Activated naive CD4-positive, alpha-beta T cell treated with anti-CD3 and anti-CD28 coated beads, Interleukin-2, amount 10 ng/mL, durations not matched to agents 7 days and 5 days (primary cell): ENCODE measurements at regions not wholly inside any gene's neighbourhood (a gene's known extent, or its start where the extent isn't known, plus 50 kb on each side); places are given as distances from the start of the nearest gene placed in this dataset.

Experiments
- CTCF ChIA-PET: fragments of 350-600 bp; sonication (Branson Sonifier 250); formaldehyde crosslinking; loops from one replicate; lab custom pipeline; 2021; ENCODE audit warnings: antibody characterized with exemption; lab: Charles Lee
- DNase-seq: peaks from one replicate; pipeline ENCODE4 v3.0.0-alpha.2; 2020
- H3K27ac Mint-ChIP-seq: one replicate; pipeline ENCODE4 v1.8.0; 2021; ENCODE audit warnings: mild to moderate bottlenecking, moderate library complexity, mixed read lengths
- H3K27me3 Mint-ChIP-seq: one replicate; pipeline ENCODE4 v1.8.0; 2021; ENCODE audit warnings: mild to moderate bottlenecking, mixed read lengths
- H3K36me3 Mint-ChIP-seq: one replicate; pipeline ENCODE4 v1.8.0; 2021; ENCODE audit warnings: mixed read lengths
- H3K4me1 Mint-ChIP-seq: one replicate; pipeline ENCODE4 v1.8.0; 2021; ENCODE audit warnings: mixed read lengths
- H3K4me3 Mint-ChIP-seq: one replicate; pipeline ENCODE4 v1.8.0; 2021; ENCODE audit warnings: mild to moderate bottlenecking, moderate library complexity, mixed read lengths
- H3K9me3 Mint-ChIP-seq: one replicate; pipeline ENCODE4 v1.8.0; 2021; ENCODE audit warnings: mixed read lengths

DNA sequence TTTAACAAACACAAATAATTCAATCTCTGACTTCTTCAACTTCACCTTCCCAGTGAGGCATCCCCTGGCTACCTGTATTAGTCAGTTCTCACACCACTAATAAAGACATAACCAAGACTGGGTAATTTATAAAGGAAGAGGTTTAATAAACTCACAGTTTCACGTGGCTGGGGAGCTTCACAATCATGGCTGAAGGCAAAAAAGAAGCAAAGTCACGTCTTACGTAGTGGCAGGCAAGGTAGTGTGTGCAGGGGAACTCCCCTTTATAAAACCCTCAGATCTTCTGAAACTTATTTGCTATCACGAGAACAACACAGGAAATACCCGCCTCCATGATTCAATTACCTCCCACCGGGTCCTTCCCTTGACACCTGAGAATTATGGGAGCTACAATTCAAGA lies 478.5 kb downstream of the ADGRL2 start:
- CTCF ChIA-PET = no interaction called here
- Mint-ChIP-seq H3K4me1 (no peaks in the 10 kb centered on the region), H3K9me3 (no peaks in the 10 kb centered on the region), H3K36me3 (no peaks in the 10 kb centered on the region), H3K27ac (no peak overlapping the region), H3K27me3 (no peaks in the 10 kb centered on the region), H3K4me3 (no peak overlapping the region)
- DNase-seq = no peak

DNA sequence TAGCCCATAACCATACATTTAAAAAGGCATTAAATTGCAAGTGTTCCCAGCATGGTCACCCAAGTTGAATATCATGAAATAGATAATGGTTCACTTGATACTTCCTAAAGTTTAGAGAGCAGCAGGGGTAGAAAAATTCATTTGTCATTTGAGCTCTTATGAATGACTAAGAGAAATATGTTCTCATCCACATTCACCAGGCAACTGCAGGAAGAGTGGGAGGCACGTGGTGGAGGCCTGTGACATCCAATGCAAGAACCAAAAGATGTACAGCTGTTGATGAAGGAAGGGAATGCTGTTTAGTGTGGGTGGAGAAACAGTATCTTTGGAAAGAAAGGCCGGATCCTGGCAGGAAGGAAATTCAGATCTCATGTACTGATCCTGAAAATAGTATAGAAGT lies 473.1 kb downstream of the ADGRL2 start:
- no peak overlapping the region for H3K27ac Mint-ChIP-seq
- DNase-seq = no peak

DNA sequence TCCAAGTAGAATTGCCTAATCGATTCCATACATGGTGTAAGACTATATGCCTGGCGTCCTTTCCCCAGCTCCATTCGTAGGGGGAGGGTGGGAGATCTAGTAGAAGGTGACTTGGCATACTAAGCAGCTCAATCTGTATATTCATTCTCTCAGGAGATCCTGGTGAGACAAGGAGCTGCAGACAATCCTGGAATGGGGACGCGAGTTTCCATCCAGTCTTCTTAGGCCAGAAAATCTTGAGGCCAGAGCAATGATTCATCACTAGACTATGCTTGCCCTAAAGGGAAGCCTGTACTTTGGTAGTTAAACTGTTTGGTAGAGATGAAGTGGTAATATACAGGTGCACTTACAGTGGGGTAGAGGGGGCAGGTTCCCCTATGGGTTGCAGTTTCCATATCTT lies 468.7 kb downstream of the ADGRL2 start:
- H3K9me3 Mint-ChIP-seq = peaks cover 4% of the 10 kb centered on the region
- no peaks in the 10 kb centered on the region for H3K27me3 Mint-ChIP-seq
- no peaks in the 10 kb centered on the region for H3K36me3 Mint-ChIP-seq
- DNase-seq = no peak
- no peaks in the 10 kb centered on the region for H3K4me1 Mint-ChIP-seq
- H3K4me3 Mint-ChIP-seq = no peak overlapping the region
- no peak overlapping the region for H3K27ac Mint-ChIP-seq
- CTCF ChIA-PET = no interaction called here

More for the DNA sequence above, 473.1 kb downstream of the ADGRL2 start:
- H3K9me3 Mint-ChIP-seq = peaks cover 2% of the 10 kb centered on the region
- H3K4me3 Mint-ChIP-seq = no peak overlapping the region
- no peaks in the 10 kb centered on the region for H3K36me3 Mint-ChIP-seq
- H3K4me1 Mint-ChIP-seq = no peaks in the 10 kb centered on the region
- CTCF ChIA-PET = no interaction called here
- no peaks in the 10 kb centered on the region for H3K27me3 Mint-ChIP-seq

DNA sequence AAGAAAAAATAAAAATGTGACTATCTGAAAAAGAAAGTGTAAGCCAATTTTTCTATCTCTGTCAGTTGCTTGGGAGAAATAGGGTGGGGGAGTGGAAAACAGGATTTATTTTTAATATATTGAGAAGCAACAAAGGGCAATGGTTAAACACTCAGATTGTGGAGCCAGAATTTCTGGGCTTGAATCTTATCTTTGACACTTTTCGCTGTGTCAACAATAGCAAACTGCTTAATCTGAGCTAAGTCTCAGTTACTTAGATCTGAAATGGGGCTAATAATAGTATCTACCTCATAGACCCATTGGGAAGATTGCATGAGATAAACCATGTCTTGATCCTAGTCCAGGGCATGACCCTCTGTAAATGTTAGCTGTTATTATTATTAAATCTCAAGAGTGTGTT lies 468.1 kb downstream of the ADGRL2 start:
- CTCF ChIA-PET = no interaction called here
- no peak for DNase-seq
- H3K27ac Mint-ChIP-seq = no peak overlapping the region
- no peaks in the 10 kb centered on the region for H3K27me3 Mint-ChIP-seq
- H3K9me3 Mint-ChIP-seq = peaks cover 4% of the 10 kb centered on the region
- no peaks in the 10 kb centered on the region for H3K36me3 Mint-ChIP-seq
- H3K4me3 Mint-ChIP-seq = no peak overlapping the region
- no peaks in the 10 kb centered on the region for H3K4me1 Mint-ChIP-seq

DNA sequence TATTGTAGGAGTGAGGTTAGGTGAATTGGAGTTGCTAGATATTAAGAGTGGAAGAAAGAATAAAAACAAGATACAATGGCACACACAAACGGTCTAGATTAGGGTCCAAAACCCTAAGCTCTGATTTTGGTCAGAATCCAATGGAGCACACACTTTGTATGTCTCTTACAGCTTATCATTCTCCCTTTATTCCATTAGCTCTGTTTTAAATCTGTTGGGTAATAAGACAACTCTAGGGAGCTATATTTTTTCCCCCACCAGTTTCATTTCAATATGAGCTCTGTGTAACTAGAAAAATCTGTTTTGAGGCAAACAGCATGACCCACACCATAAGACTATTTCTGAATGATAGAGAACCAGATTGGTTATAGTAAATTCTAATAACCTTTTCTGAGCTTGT lies 465.6 kb downstream of the ADGRL2 start:
- CTCF ChIA-PET = no interaction called here
- no peak overlapping the region for H3K27ac Mint-ChIP-seq
- no peaks in the 10 kb centered on the region for H3K27me3 Mint-ChIP-seq

DNA sequence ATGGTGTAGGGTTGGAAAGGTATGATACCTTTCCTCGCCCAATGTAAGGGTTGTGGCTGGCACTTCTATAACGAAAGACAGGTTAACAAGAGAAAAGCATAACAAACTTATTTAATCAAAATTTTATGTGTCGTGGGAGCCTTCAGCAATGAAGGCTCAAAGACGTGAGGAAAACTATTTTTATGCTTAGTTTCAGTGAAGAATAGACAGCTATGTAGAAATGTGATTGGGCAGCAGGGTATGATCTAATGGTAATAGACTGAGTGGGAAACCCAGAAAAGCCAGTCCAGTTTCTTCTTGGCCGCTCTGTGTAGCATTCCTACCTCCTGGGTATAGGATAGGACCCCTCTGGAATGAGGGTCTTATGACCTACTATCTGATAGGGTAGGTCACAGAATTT lies 464.7 kb downstream of the ADGRL2 start:
- Mint-ChIP-seq H3K9me3 (peaks cover 2% of the 10 kb centered on the region), H3K27me3 (no peaks in the 10 kb centered on the region), H3K27ac (no peak overlapping the region), H3K36me3 (no peaks in the 10 kb centered on the region), H3K4me1 (no peaks in the 10 kb centered on the region), H3K4me3 (no peak overlapping the region)
- CTCF ChIA-PET = no interaction called here
- DNase-seq = no peak

More for the DNA sequence above, 465.6 kb downstream of the ADGRL2 start:
- DNase-seq = no peak
- no peaks in the 10 kb centered on the region for H3K36me3 Mint-ChIP-seq
- H3K9me3 Mint-ChIP-seq = peaks cover 4% of the 10 kb centered on the region
- H3K4me1 Mint-ChIP-seq = no peaks in the 10 kb centered on the region
- H3K4me3 Mint-ChIP-seq = no peak overlapping the region

DNA sequence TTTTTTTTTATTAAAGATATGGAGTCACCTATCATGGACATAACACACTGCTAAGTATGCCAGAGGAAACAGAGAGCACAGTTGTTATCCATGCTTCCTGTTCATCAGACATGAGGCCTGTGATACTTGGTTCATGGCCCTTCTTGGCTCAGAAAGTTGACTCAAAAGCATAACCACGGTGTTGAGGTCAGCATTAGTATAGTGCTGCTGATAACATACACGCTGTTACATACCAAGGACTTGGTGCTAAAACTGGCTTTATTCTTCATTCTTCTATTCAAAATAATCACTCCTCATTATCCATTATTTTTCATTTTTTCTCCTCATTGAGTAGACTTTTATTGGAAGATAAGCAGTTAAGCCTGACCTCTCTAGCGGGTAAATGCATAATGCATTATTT lies 464.1 kb downstream of the ADGRL2 start:
- H3K36me3 Mint-ChIP-seq = no peaks in the 10 kb centered on the region
- H3K27me3 Mint-ChIP-seq = no peaks in the 10 kb centered on the region
- no peaks in the 10 kb centered on the region for H3K4me1 Mint-ChIP-seq
- H3K9me3 Mint-ChIP-seq = peaks cover 2% of the 10 kb centered on the region
- H3K4me3 Mint-ChIP-seq = no peak overlapping the region
- no peak for DNase-seq
- no peak overlapping the region for H3K27ac Mint-ChIP-seq
- CTCF ChIA-PET = no interaction called here

DNA sequence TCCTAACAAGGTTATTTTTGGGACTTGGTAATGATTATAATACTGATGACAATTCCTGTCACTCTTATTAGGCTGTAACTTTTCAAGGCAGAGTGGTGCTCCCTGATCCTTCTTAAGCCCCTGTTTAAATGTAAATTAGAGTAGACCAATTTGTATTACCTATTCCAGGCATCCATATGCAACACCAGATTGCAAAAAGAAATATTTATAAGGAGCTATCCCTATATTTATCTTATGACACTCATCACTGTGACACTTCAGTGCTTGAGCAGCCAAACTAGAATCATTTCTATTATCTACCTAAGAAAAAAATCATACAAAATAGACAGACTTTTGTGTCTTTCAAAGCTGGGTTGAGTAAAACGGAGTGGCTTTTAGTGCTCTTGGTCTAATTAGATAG lies 462.7 kb downstream of the ADGRL2 start:
- Mint-ChIP-seq H3K4me1 (no peaks in the 10 kb centered on the region), H3K27ac (no peak overlapping the region), H3K9me3 (peaks cover 2% of the 10 kb centered on the region), H3K27me3 (no peaks in the 10 kb centered on the region), H3K36me3 (no peaks in the 10 kb centered on the region), H3K4me3 (no peak overlapping the region)
- no peak for DNase-seq
- CTCF ChIA-PET = no interaction called here

DNA sequence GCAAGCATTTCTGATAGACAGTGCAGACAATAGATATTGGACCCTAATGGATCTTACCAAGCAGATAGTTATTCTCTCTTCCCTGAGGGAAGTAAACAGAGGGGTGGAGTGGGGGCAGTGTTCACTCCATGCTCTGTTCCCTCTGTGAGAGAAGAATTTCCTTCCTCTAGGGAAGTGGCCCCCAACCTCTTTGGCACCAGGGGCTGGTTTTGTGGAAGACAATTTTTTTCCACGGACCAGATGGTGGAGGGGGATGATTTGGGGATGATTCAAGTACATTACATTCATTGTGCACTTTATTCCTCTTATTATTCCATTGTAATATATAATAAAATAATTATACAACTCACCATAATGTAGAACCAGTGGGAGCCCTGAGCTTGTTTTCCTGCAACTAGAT lies 459.9 kb downstream of the ADGRL2 start:
- Mint-ChIP-seq H3K4me1 (no peaks in the 10 kb centered on the region), H3K4me3 (no peak overlapping the region), H3K27ac (no peak overlapping the region), H3K9me3 (no peaks in the 10 kb centered on the region), H3K36me3 (no peaks in the 10 kb centered on the region), H3K27me3 (no peaks in the 10 kb centered on the region)
- no peak for DNase-seq
- CTCF ChIA-PET = no interaction called here

DNA sequence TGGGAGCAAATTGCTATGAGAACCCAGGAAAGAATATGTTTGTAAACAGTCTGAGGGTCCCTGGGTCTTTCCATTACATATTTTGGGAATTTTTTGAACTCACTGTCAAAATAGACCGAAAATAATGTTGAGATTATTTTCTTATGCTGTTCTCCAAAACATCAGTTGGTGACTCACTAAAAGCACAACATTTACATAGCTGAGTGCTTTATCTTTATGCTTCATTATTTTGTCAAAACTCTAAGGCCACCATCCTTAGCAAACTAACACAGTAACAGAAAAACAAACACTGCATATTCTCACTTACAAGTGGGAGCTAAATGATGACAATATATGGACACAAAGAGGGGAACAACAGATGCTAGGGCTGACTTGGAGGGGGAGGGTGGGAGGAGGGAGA lies 459.3 kb downstream of the ADGRL2 start:
- Mint-ChIP-seq H3K36me3 (no peaks in the 10 kb centered on the region), H3K4me3 (no peak overlapping the region), H3K4me1 (no peaks in the 10 kb centered on the region), H3K9me3 (no peaks in the 10 kb centered on the region), H3K27ac (no peak overlapping the region), H3K27me3 (no peaks in the 10 kb centered on the region)
- DNase-seq = no peak
- CTCF ChIA-PET = no interaction called here

DNA sequence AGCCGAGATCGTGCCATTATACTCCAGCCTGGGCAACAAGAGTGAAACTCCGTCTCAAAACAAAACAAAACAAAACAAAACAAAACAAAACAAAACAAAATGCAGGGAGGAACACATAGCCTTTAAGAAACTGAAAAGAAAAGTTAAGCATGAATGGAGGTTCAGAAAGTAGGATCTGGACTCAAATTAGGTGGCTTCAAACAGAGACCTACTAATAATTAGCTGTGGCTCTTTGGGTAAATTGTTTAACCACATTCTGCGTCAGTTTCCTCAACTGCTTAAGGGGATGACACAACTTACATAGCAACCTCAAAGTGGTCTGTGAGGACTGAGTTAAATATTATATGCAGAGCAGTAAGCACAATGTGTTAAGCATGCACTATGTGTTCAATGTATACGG lies 458.2 kb downstream of the ADGRL2 start:
- no peaks in the 10 kb centered on the region for H3K4me1 Mint-ChIP-seq

DNA sequence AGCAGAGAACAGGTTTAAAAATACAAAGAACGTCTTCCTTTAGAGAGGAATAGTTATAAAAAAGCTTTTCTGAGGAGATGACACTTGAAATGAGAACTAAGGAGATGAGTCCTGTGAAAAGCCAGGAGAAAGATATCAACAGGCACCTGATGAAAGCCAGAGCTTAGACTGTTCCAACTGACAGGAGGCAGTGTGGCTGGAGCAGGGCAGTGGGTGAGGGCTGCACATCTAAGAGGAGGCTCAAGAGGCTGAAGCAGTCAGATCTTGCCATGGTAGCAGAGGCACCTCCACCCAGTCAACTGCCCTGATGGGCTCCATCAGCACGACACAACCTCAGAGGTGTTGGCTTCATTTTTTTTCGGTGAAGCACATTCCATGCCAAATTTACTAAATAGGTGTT lies 445.3 kb downstream of the ADGRL2 start:
- no peaks in the 10 kb centered on the region for H3K4me1 Mint-ChIP-seq
- no peak overlapping the region for H3K27ac Mint-ChIP-seq
- H3K27me3 Mint-ChIP-seq = no peaks in the 10 kb centered on the region
- DNase-seq = no peak
- no peak overlapping the region for H3K4me3 Mint-ChIP-seq
- CTCF ChIA-PET = no interaction called here
- no peaks in the 10 kb centered on the region for H3K9me3 Mint-ChIP-seq
- no peaks in the 10 kb centered on the region for H3K36me3 Mint-ChIP-seq

More for the DNA sequence above, 458.2 kb downstream of the ADGRL2 start:
- CTCF ChIA-PET = no interaction called here
- Mint-ChIP-seq H3K9me3 (no peaks in the 10 kb centered on the region), H3K27me3 (no peaks in the 10 kb centered on the region), H3K27ac (no peak overlapping the region), H3K36me3 (no peaks in the 10 kb centered on the region), H3K4me3 (no peak overlapping the region)
- DNase-seq = no peak

DNA sequence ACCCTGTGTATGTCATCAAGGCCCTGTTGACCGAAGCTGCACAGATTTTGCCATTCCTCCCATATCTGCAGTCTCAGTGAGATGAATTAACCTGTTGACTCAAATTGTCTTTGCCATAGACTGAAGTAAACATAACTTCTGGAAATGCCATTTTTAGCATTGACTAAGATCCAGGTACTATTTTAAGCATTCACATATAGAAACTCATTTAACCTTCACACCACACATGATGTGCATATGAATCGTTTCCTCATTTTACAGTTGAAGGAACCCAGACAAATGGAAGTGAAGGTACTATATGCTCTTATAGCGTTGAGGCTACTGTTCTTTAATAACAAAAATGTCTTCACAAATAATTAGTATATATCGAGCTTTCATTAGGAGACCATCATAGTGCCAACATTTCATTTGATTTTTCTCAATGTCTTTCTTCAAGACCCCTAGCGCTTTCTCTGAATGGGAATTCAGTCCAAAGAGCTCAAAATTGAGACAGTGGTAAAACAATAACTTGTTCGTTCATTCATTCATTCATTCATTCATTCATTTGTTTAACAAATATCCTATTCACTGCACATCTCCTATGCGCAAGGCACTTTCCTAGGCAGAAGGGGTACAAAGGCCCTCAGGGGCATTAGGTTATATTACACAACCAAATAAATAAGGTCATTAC lies 444.7 kb downstream of the ADGRL2 start:
- Mint-ChIP-seq H3K4me3 (no peak overlapping the region), H3K27ac (no peak overlapping the region), H3K27me3 (no peaks in the 10 kb centered on the region), H3K9me3 (no peaks in the 10 kb centered on the region), H3K36me3 (no peaks in the 10 kb centered on the region), H3K4me1 (no peaks in the 10 kb centered on the region)
- no peak for DNase-seq
- CTCF ChIA-PET = no interaction called here

DNA sequence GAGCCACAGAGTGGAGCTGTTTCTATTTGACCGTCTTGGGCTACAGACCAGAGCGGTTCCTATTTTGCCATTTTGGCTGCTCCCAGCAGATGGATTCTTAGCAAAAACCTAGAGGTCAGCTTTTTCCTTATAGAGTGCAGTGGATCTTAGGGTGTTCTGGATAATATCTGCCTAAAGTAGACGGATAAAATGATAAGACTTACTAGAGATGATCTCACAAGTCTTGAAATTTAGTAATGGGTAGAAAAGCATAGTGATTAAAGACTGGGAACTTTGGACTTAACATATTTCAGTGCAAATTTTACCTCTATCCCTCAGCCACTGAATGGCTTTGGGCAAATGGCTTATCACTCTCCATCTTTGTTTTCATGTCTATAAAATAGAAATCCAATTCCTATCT lies 439.8 kb downstream of the ADGRL2 start:
- CTCF ChIA-PET = no interaction called here
- H3K4me3 Mint-ChIP-seq = no peak overlapping the region
- DNase-seq = no peak
- H3K36me3 Mint-ChIP-seq = no peaks in the 10 kb centered on the region
- no peaks in the 10 kb centered on the region for H3K27me3 Mint-ChIP-seq
- peaks cover 2% of the 10 kb centered on the region for H3K9me3 Mint-ChIP-seq
- no peaks in the 10 kb centered on the region for H3K4me1 Mint-ChIP-seq
- no peak overlapping the region for H3K27ac Mint-ChIP-seq

DNA sequence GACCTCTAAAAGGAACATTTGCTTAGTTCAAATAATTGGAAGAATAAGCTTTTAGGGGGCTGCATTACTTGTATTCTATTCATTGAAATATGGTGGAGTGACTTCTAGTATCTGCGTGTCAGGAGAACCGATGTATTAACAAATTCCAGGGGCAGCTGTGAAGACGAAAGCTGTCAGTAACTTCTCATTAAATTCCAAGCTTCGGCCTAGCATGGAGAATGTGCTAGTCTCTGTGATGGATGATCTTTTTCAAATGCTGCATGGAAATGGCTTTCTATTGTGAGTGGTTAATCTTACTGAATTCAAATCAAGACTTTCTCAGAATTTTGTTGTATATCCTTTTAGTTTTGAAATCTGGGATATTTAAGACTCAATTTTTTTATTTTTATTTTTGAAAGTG lies 429.9 kb downstream of the ADGRL2 start:
- peaks cover 5% of the 10 kb centered on the region for H3K9me3 Mint-ChIP-seq
- no peaks in the 10 kb centered on the region for H3K27me3 Mint-ChIP-seq

More for the DNA sequence above, 429.9 kb downstream of the ADGRL2 start:
- no peak overlapping the region for H3K27ac Mint-ChIP-seq
- DNase-seq = no peak
- no peak overlapping the region for H3K4me3 Mint-ChIP-seq
- no peaks in the 10 kb centered on the region for H3K4me1 Mint-ChIP-seq
- CTCF ChIA-PET = no interaction called here
- H3K36me3 Mint-ChIP-seq = no peaks in the 10 kb centered on the region
